Vagina (tissue), 2 donors: ENCODE measurements at regions not wholly inside any gene's neighbourhood (a gene's known extent, or its start where the extent isn't known, plus 50 kb on each side); places are given as distances from the start of the nearest gene placed in this dataset.

Source experiments
- DNase-seq, 2 donors: peaks; one replicate each; pipeline ENCODE4 v3.0.0-alpha.2; 2017; ENCODE audit errors: extremely low spot score in 2 of 2
- H3K27ac ChIP-seq: fragments of 200-600 bp; sonication (generic); one replicate; pipeline ENCODE4 v1.5.1; 2019
- H3K27me3 ChIP-seq: fragments of 200-600 bp; sonication (generic); one replicate; pipeline ENCODE4 v1.5.1; 2019
- H3K36me3 ChIP-seq, 2 donors: fragments of 200-600 bp; sonication (generic); one replicate each; pipeline ENCODE4 v1.5.1; 2017 to 2019
- H3K4me1 ChIP-seq: fragments of 200-600 bp; sonication (generic); one replicate; pipeline ENCODE4 v1.5.1; 2019
- H3K4me3 ChIP-seq, 2 donors: fragments of 200-600 bp; sonication (generic); 1 replicate in 1 of 2; 2 replicates in 1 of 2; pipeline ENCODE4 v1.5.1; 2016 to 2019
- H3K9me3 ChIP-seq: fragments of 200-600 bp; sonication (generic); one replicate; pipeline ENCODE4 v1.5.1; 2019
- POLR2A ChIP-seq, 2 donors: fragments of 450-650 bp; IDR thresholded peaks; one replicate each; pipeline ENCODE4 v1.6.1; 2017; ENCODE audit warnings: antibody characterized with exemption in 2 of 2, mild to moderate bottlenecking in 2 of 2, moderate library complexity in 2 of 2
- POLR2AphosphoS5 ChIP-seq, 2 donors: sonication (generic); formaldehyde crosslinking; IDR thresholded peaks; one replicate each; pipeline ENCODE4 v1.9.0; 2017; ENCODE audit warnings: antibody characterized with exemption in 2 of 2, mild to moderate bottlenecking in 2 of 2, low read depth in 1 of 2; ENCODE audit not compliant: insufficient read depth in 1 of 2
- intact Hi-C: fragments of 100-400 bp; cut with DNase I; formaldehyde crosslinking; loops from one replicate; pipeline ENCODE4 v1.15.1; 2023
- TF ChIP-seq, protein P1 (sequence below), 3 experiments: fragments of 450-650 bp in 2 of 3; fragments of 200-600 bp in 1 of 3; sonication (generic) in 1 of 3; IDR thresholded peaks; one replicate each; pipeline ENCODE4 v1.5.1; 2017 to 2019; ENCODE audit warnings: antibody characterized with exemption in 3 of 3, mild to moderate bottlenecking in 2 of 3, moderate library complexity in 2 of 3

DNA sequence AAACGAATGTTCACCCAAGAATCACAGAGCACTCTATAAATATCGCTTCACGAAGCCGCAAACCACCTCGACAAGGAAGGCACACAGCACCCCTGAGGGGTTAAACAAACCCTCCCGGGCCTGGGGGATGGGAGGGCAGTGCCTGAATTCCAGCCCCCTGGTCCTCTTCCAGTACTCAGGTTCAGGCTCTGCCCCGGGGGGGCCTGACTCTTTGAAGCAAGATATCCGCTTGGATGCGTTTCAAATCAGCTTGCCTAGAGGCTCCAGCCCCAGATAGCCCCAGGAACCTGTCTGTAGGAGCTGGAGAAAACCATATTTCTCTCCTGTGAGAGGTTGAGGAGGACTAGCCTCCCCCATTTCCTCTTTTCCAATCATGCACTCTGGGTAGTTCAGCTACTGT is 194.7 kb downstream of the WNT5A start:
- intact Hi-C loops, result no loop called here
- H3K27ac ChIP-seq, result no peak overlapping the region
- TF ChIP-seq POLR2A (IDR thresholded peaks at IDR 0.05), result no peak
- no peak for TF ChIP-seq POLR2AphosphoS5 (IDR thresholded peaks at IDR 0.05; ENCODE audit: insufficient read depth in 1 of 2, low read depth in 1 of 2)
- TF ChIP-seq, protein P1, sequence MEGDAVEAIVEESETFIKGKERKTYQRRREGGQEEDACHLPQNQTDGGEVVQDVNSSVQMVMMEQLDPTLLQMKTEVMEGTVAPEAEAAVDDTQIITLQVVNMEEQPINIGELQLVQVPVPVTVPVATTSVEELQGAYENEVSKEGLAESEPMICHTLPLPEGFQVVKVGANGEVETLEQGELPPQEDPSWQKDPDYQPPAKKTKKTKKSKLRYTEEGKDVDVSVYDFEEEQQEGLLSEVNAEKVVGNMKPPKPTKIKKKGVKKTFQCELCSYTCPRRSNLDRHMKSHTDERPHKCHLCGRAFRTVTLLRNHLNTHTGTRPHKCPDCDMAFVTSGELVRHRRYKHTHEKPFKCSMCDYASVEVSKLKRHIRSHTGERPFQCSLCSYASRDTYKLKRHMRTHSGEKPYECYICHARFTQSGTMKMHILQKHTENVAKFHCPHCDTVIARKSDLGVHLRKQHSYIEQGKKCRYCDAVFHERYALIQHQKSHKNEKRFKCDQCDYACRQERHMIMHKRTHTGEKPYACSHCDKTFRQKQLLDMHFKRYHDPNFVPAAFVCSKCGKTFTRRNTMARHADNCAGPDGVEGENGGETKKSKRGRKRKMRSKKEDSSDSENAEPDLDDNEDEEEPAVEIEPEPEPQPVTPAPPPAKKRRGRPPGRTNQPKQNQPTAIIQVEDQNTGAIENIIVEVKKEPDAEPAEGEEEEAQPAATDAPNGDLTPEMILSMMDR (IDR thresholded peaks at IDR 0.05), result no peak
- H3K4me1 ChIP-seq, result no peaks in the 10 kb centered on the region
- H3K36me3 ChIP-seq, result no peaks in the 10 kb centered on the region
- DNase-seq, result no peak
- no peaks in the 10 kb centered on the region for H3K9me3 ChIP-seq
- H3K27me3 ChIP-seq, result no peaks in the 10 kb centered on the region
- no peak overlapping the region for H3K4me3 ChIP-seq

DNA sequence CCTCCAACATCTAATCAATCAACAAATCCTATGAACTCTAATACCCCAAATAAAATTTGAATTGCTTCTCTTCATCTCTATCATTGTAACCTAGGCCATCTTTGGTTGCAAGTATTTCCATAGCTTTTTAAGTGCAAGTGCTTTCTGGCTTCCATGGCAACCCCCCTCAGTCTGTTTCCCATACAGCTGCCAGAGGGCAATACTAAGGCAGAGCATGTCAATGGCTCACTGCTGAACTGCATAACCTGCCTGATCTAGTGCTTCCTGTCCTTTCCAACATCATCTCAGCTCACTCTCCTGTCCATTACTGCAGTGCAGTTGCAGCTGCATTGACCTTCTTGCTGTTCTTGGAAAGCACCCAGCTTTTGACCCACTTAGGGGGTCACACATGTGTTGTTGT is 198.4 kb downstream of the WNT5A start:
- TF ChIP-seq POLR2AphosphoS5 (IDR thresholded peaks at IDR 0.05; ENCODE audit: insufficient read depth in 1 of 2, low read depth in 1 of 2), result no peak
- TF ChIP-seq, protein P1 (IDR thresholded peaks at IDR 0.05), result no peak
- TF ChIP-seq POLR2A (IDR thresholded peaks at IDR 0.05), result no peak
- Histone ChIP-seq H3K4me1 (no peaks in the 10 kb centered on the region), H3K4me3 (no peak overlapping the region), H3K36me3 (no peaks in the 10 kb centered on the region), H3K27me3 (no peaks in the 10 kb centered on the region), H3K27ac (no peak overlapping the region), H3K9me3 (no peaks in the 10 kb centered on the region)
- intact Hi-C loops, result no loop called here
- DNase-seq, result no peak

DNA sequence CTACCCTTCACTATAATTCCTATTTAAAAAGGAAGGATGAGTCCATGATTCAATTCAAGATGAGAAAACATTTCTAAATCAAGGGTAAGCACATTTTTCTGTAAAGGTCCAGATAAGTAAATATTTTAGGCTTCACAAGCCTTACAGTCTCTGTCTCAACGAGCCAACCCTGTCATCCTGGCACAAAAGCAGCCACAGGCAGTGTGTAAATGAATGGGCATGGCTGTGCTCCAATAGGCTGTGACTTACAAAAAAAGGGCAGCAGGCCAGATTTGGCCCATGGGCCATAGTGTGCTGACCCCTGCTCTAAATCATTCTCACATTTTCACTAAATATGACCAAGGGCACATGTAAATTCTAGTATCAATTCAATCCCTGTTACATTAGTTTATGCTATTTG is 200.4 kb downstream of the WNT5A start:
- DNase-seq, result no peak
- no peaks in the 10 kb centered on the region for H3K27me3 ChIP-seq
- H3K36me3 ChIP-seq, result no peaks in the 10 kb centered on the region
- H3K4me3 ChIP-seq, result no peak overlapping the region
- TF ChIP-seq POLR2AphosphoS5 (IDR thresholded peaks at IDR 0.05; ENCODE audit: insufficient read depth in 1 of 2, low read depth in 1 of 2), result no peak
- no peak for TF ChIP-seq POLR2A (IDR thresholded peaks at IDR 0.05)
- TF ChIP-seq, protein P1 (IDR thresholded peaks at IDR 0.05), result no peak
- H3K27ac ChIP-seq, result no peak overlapping the region
- H3K4me1 ChIP-seq, result no peaks in the 10 kb centered on the region
- no peaks in the 10 kb centered on the region for H3K9me3 ChIP-seq
- intact Hi-C loops, result no loop called here

DNA sequence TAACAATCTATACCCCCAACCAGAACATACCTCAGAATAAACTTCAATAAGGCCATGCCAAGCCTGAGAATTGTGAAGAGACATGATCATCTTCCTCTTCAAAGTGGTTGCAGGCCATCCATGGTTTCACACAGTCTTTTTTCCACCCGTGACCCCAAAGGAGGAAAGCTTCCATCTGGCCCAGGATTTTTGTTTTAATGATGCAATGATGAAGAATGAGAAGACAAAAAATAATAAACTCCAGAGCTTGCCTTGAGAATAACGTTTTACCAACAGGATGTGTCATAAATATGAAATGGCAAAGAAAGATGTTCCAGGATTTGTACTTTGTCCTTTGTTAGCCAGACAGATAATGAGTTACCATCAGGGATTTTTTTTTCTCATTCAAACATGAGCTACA is 201.9 kb downstream of the WNT5A start:
- no peak for TF ChIP-seq POLR2AphosphoS5 (IDR thresholded peaks at IDR 0.05; ENCODE audit: insufficient read depth in 1 of 2, low read depth in 1 of 2)
- intact Hi-C loops, result no loop called here
- no peaks in the 10 kb centered on the region for H3K27me3 ChIP-seq

DNA sequence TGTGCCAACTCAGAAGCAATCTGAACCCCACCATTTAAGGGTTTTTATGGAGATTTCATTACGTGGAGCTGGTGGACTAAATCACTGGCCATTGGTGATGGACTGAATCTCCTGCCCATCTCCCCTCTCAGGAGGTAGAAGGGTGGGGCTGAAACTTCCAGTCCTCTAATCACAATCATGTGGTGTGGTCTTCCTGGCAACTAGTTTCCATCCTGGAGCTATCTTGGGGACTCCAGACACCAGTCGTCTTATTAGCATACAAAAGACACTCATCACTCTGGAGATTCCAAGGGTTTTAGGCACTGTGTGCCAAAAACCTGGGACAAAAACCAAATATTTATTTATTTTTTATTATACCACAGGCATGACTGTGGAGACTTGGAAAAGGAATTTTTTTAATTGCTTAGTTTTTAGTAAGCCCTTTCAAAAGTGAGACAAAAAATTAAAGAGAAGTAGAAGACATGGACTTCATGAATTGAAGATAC is 203.6 kb downstream of the WNT5A start:
- Histone ChIP-seq H3K4me1 (no peaks in the 10 kb centered on the region), H3K27ac (no peak overlapping the region), H3K27me3 (no peaks in the 10 kb centered on the region), H3K9me3 (no peaks in the 10 kb centered on the region), H3K4me3 (no peak overlapping the region), H3K36me3 (no peaks in the 10 kb centered on the region)
- no peak for DNase-seq
- TF ChIP-seq POLR2A (IDR thresholded peaks at IDR 0.05) (no peak), POLR2AphosphoS5 (IDR thresholded peaks at IDR 0.05; ENCODE audit: insufficient read depth in 1 of 2, low read depth in 1 of 2) (no peak)
- TF ChIP-seq, protein P1 (IDR thresholded peaks at IDR 0.05), result no peak
- intact Hi-C loops, result no loop called here

More for the DNA sequence above, 201.9 kb downstream of the WNT5A start:
- H3K27ac ChIP-seq, result no peak overlapping the region
- H3K9me3 ChIP-seq, result no peaks in the 10 kb centered on the region
- H3K36me3 ChIP-seq, result no peaks in the 10 kb centered on the region
- no peak overlapping the region for H3K4me3 ChIP-seq
- no peaks in the 10 kb centered on the region for H3K4me1 ChIP-seq
- no peak for DNase-seq
